Naive B cell (primary cell): ENCODE measurements at regions not wholly inside any gene's neighbourhood (a gene's known extent, or its start where the extent isn't known, plus 50 kb on each side); places are given as distances from the start of the nearest gene placed in this dataset.

Source experiments
- ATAC-seq, 2 donors: fragments of 150-1000 bp; cut with Tn5 transposase; 2 replicates each; pipeline ENCODE4 v1.10.0; 2021; ENCODE audit warnings: low read depth in 2 of 2, mild to moderate bottlenecking in 2 of 2, moderate library complexity in 2 of 2
- DNase-seq: peaks from one replicate; pipeline ENCODE4 v3.0.0; 2022
- H3K27ac Mint-ChIP-seq, 6 donors: one replicate each; pipeline ENCODE4 v1.8.0; 2020 to 2022; ENCODE audit warnings: mild to moderate bottlenecking in 6 of 6, mixed read lengths in 6 of 6, moderate library complexity in 5 of 6, inconsistent platforms in 2 of 6
- H3K27me3 Mint-ChIP-seq, 3 donors: one replicate each; pipeline ENCODE4 v1.8.0; 2021 to 2022; ENCODE audit warnings: mixed read lengths in 3 of 3, mild to moderate bottlenecking in 1 of 3
- H3K36me3 Mint-ChIP-seq, 2 donors: one replicate each; pipeline ENCODE4 v1.8.0; 2020 to 2022; ENCODE audit warnings: mixed read lengths in 2 of 2, inconsistent platforms in 1 of 2, mild to moderate bottlenecking in 1 of 2
- H3K4me1 Mint-ChIP-seq, 3 donors: one replicate each; pipeline ENCODE4 v1.8.0; 2020 to 2022; ENCODE audit warnings: mixed read lengths in 3 of 3, inconsistent platforms in 1 of 3, mild to moderate bottlenecking in 1 of 3, moderate library complexity in 1 of 3
- H3K4me3 Mint-ChIP-seq, 8 donors: one replicate each; pipeline ENCODE4 v1.8.0; 2020 to 2022; ENCODE audit warnings: mild to moderate bottlenecking in 8 of 8, mixed read lengths in 8 of 8, moderate library complexity in 8 of 8, inconsistent platforms in 2 of 8
- H3K9me3 Mint-ChIP-seq, 7 donors: one replicate each; pipeline ENCODE4 v1.8.0; 2020 to 2022; ENCODE audit warnings: mixed read lengths in 7 of 7, mild to moderate bottlenecking in 5 of 7, inconsistent platforms in 2 of 7, moderate library complexity in 1 of 7

GRCh38 chr1:34657849-34658248 is 97.0 kb upstream of the GJB5 start:
- Mint-ChIP-seq H3K4me3 (no peak overlapping the region), H3K27me3 (peaks cover 6 to 34% (median 19%) of the 10 kb centered on the region in 3 donors), H3K36me3 (no peaks in the 10 kb centered on the region)

GRCh38 chr1:34663031-34663430 is 91.8 kb upstream of the GJB5 start:
- Mint-ChIP-seq H3K36me3 (no peaks in the 10 kb centered on the region), H3K27ac (no peak overlapping the region), H3K4me1 (no peaks in the 10 kb centered on the region), H3K27me3 (peaks cover 6 to 26% (median 19%) of the 10 kb centered on the region in 3 donors), H3K4me3 (no peak overlapping the region), H3K9me3 (peaks cover 0 to 3% (median 0%) of the 10 kb centered on the region in 7 donors)
- ATAC-seq (no peak), DNase-seq (no peak)

More at GRCh38 chr1:34657849-34658248, 97.0 kb upstream of the GJB5 start:
- ATAC-seq (no peak), DNase-seq (no peak)
- H3K4me1 Mint-ChIP-seq, result peaks cover 4 to 6% (median 5%) of the 10 kb centered on the region in 3 donors
- H3K9me3 Mint-ChIP-seq, result no peaks in the 10 kb centered on the region
- H3K27ac Mint-ChIP-seq, result no peak overlapping the region

GRCh38 chr1:34668063-34668462 is 86.8 kb upstream of the GJB5 start:
- H3K27ac Mint-ChIP-seq, result no peak overlapping the region
- peaks cover 8 to 34% (median 11%) of the 10 kb centered on the region in 7 donors for H3K9me3 Mint-ChIP-seq
- DNase-seq (no peak), ATAC-seq (no peak)
- peaks cover 6 to 18% of the 10 kb centered on the region in 2 donors for H3K36me3 Mint-ChIP-seq
- H3K27me3 Mint-ChIP-seq, result peaks cover 10 to 37% (median 13%) of the 10 kb centered on the region in 3 donors
- no peak overlapping the region for H3K4me3 Mint-ChIP-seq
- no peaks in the 10 kb centered on the region for H3K4me1 Mint-ChIP-seq

- DNase-seq, result no peak
- H3K27me3 Mint-ChIP-seq, result peaks cover 10 to 31% (median 18%) of the 10 kb centered on the region in 3 donors
- H3K9me3 Mint-ChIP-seq, result peaks cover 8 to 36% (median 11%) of the 10 kb centered on the region in 7 donors
- H3K36me3 Mint-ChIP-seq, result peaks cover 6 to 18% of the 10 kb centered on the region in 2 donors
- H3K27ac Mint-ChIP-seq, result no peak overlapping the region
- no peak overlapping the region for H3K4me3 Mint-ChIP-seq
- no peak for ATAC-seq
- H3K4me1 Mint-ChIP-seq, result no peaks in the 10 kb centered on the region
Observed at GRCh38 chr1:34670982-34671381, 83.9 kb upstream of the GJB5 start.

- ATAC-seq (no peak), DNase-seq (no peak)
- peaks cover 6 to 18% of the 10 kb centered on the region in 2 donors for H3K36me3 Mint-ChIP-seq
- no peak overlapping the region for H3K4me3 Mint-ChIP-seq
- peaks cover 10 to 36% (median 11%) of the 10 kb centered on the region in 7 donors for H3K9me3 Mint-ChIP-seq
- no peak overlapping the region for H3K27ac Mint-ChIP-seq
- no peaks in the 10 kb centered on the region for H3K4me1 Mint-ChIP-seq
- H3K27me3 Mint-ChIP-seq, result peaks cover 10 to 31% (median 18%) of the 10 kb centered on the region in 3 donors
Observed at GRCh38 chr1:34671887-34672286, 83.0 kb upstream of the GJB5 start.

GRCh38 chr1:34681480-34682451 is 73.1 kb upstream of the GJB5 start:
- Mint-ChIP-seq H3K9me3 (peaks cover 0 to 12% (median 2%) of the 10 kb centered on the region in 7 donors), H3K27me3 (peaks cover 19 to 26% (median 20%) of the 10 kb centered on the region in 3 donors), H3K27ac (peak overlapping the region in 1 of 6 donors; percentile 29), H3K4me3 (no peak overlapping the region), H3K36me3 (no peaks in the 10 kb centered on the region), H3K4me1 (no peaks in the 10 kb centered on the region)
- ATAC-seq, result no peak
- DNase-seq, result peak; percentile 2

- peaks cover 0 to 12% (median 2%) of the 10 kb centered on the region in 7 donors for H3K9me3 Mint-ChIP-seq
- no peak for ATAC-seq
- H3K4me3 Mint-ChIP-seq, result no peak overlapping the region
- H3K36me3 Mint-ChIP-seq, result no peaks in the 10 kb centered on the region
- H3K4me1 Mint-ChIP-seq, result no peaks in the 10 kb centered on the region
- H3K27ac Mint-ChIP-seq, result no peak overlapping the region
- DNase-seq, result no peak
- H3K27me3 Mint-ChIP-seq, result peaks cover 20 to 28% (median 24%) of the 10 kb centered on the region in 3 donors
Observed at GRCh38 chr1:34682452-34683223, 72.2 kb upstream of the GJB5 start.

- Mint-ChIP-seq H3K9me3 (peaks cover 0 to 9% (median 0%) of the 10 kb centered on the region in 7 donors), H3K27ac (no peak overlapping the region), H3K4me3 (no peak overlapping the region), H3K4me1 (no peaks in the 10 kb centered on the region), H3K27me3 (peaks cover 26 to 32% (median 29%) of the 10 kb centered on the region in 3 donors), H3K36me3 (no peaks in the 10 kb centered on the region)
- ATAC-seq (no peak), DNase-seq (no peak)
Observed at GRCh38 chr1:34683616-34684015, 71.2 kb upstream of the GJB5 start.

GRCh38 chr1:34684266-34684665 is 70.6 kb upstream of the GJB5 start:
- no peaks in the 10 kb centered on the region for H3K36me3 Mint-ChIP-seq
- no peak overlapping the region for H3K4me3 Mint-ChIP-seq
- no peaks in the 10 kb centered on the region for H3K4me1 Mint-ChIP-seq
- H3K27me3 Mint-ChIP-seq, result peaks cover 21 to 29% (median 22%) of the 10 kb centered on the region in 3 donors
- ATAC-seq, result no peak
- no peak overlapping the region for H3K27ac Mint-ChIP-seq
- peaks cover 0 to 6% (median 0%) of the 10 kb centered on the region in 7 donors for H3K9me3 Mint-ChIP-seq
- DNase-seq, result no peak

GRCh38 chr1:34685225-34685624 is 69.6 kb upstream of the GJB5 start:
- Mint-ChIP-seq H3K4me3 (no peak overlapping the region), H3K27me3 (peaks cover 27 to 32% (median 28%) of the 10 kb centered on the region in 3 donors), H3K4me1 (no peaks in the 10 kb centered on the region), H3K9me3 (peaks cover 0 to 6% (median 0%) of the 10 kb centered on the region in 7 donors), H3K27ac (no peak overlapping the region), H3K36me3 (no peaks in the 10 kb centered on the region)
- ATAC-seq (no peak), DNase-seq (no peak)

- H3K27me3 Mint-ChIP-seq, result peaks cover 28 to 37% (median 35%) of the 10 kb centered on the region in 3 donors
- no peak for DNase-seq
- peaks cover 0 to 6% (median 0%) of the 10 kb centered on the region in 7 donors for H3K9me3 Mint-ChIP-seq
- no peaks in the 10 kb centered on the region for H3K4me1 Mint-ChIP-seq
- no peak for ATAC-seq
- no peaks in the 10 kb centered on the region for H3K36me3 Mint-ChIP-seq
- no peak overlapping the region for H3K27ac Mint-ChIP-seq
- no peak overlapping the region for H3K4me3 Mint-ChIP-seq
Observed at GRCh38 chr1:34686531-34686930, 68.3 kb upstream of the GJB5 start.

- no peaks in the 10 kb centered on the region for H3K36me3 Mint-ChIP-seq
- peaks cover 28 to 40% (median 38%) of the 10 kb centered on the region in 3 donors for H3K27me3 Mint-ChIP-seq
Observed at GRCh38 chr1:34688006-34688741, 66.7 kb upstream of the GJB5 start.

GRCh38 chr1:34690269-34690668 is 64.6 kb upstream of the GJB5 start:
- DNase-seq (no peak), ATAC-seq (no peak)
- Mint-ChIP-seq H3K9me3 (peaks cover 0 to 6% (median 0%) of the 10 kb centered on the region in 7 donors), H3K4me3 (no peak overlapping the region), H3K27ac (no peak overlapping the region), H3K36me3 (no peaks in the 10 kb centered on the region), H3K27me3 (peaks cover 28 to 41% (median 39%) of the 10 kb centered on the region in 3 donors), H3K4me1 (no peaks in the 10 kb centered on the region)

More at GRCh38 chr1:34688006-34688741, 66.7 kb upstream of the GJB5 start:
- no peaks in the 10 kb centered on the region for H3K4me1 Mint-ChIP-seq
- no peak overlapping the region for H3K4me3 Mint-ChIP-seq
- peaks cover 0 to 6% (median 0%) of the 10 kb centered on the region in 7 donors for H3K9me3 Mint-ChIP-seq
- no peak overlapping the region for H3K27ac Mint-ChIP-seq
- ATAC-seq (no peak), DNase-seq (no peak)
